DMS114 treated with DMSO at 0.1 percent for 48 hours (cell line): ENCODE measurements at regions not wholly inside any gene's neighbourhood (a gene's known extent, or its start where the extent isn't known, plus 50 kb on each side); places are given as distances from the start of the nearest gene placed in this dataset.
A peak's percentile ranks its signal among the peaks of the same experiment; 100 is the strongest.
"Not testable (repeated sequence)": the region's sequence is repeated elsewhere in the genome, so short reads cannot be mapped to it uniquely, and the experiment has no call there.

Source experiments
- DNase-seq: peaks from one replicate; lab custom pipeline; 2025; ENCODE audit not compliant: unreplicated experiment; lab: John Stamatoyannopoulos, UW

- no peak for DNase-seq
Observed at GRCh38 chr10:123375097-123375496, 220.9 kb downstream of the BUB3 start.

DNA sequence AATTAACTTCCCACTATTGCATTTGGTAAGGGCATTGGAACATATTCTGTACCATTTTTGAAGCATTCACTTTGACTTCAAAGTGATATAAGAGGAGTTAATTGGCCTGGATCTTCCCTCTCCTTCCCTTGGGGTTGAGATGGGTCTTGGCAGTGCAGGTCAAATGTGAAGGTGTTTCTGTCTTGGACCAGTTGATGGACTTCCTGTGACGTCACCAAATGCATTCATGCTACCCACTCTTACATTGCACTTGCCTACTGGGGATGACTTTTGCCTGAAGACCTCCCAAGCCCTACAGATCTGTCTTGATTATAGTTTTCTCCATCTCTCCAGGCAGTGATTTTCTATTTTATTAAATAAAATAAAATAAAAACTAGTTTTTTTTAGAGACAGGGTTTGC, 221.5 kb downstream of the BUB3 start:
- DNase-seq: no peak

DNA sequence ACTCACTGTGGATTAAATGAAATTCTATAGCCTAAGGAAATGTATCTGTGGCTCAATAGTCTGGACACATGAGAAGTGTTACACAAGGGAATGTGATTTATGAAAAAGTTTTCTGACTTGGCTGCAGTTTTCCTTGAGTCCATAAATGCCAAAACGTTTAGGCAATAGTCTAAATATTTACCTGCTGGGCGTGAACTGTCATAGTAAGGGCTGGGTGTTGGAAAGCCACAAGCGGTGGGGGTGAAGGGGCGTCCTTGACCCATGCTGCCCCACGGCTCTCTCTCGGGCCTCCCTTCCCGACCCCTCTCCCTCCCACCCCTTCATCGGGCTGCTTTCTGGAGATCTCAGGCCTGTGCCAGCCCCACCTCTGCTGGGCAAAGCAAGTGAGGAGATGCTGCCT, 223.7 kb downstream of the BUB3 start:
- no peak for DNase-seq

DNA sequence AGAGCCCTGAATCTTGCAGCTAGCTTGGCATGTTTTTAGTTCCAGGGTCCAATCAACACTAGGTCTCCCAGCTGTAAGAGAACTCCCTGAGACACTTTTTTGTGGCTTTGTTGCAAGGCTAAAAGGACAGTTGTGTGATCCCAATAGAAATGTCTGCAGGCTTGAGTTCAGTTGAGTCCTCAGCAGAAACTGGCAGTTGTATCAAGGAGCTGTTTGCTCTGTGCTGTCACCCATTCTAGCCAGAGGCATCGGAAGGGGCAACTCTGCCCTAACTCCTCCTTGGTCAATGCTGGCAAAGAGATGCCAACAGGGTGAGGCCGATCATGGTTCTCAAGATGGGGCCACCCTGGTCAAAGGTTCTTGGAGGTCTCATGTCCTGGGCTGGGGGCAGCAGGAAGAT, 224.1 kb downstream of the BUB3 start:
- DNase-seq: no peak

DNA sequence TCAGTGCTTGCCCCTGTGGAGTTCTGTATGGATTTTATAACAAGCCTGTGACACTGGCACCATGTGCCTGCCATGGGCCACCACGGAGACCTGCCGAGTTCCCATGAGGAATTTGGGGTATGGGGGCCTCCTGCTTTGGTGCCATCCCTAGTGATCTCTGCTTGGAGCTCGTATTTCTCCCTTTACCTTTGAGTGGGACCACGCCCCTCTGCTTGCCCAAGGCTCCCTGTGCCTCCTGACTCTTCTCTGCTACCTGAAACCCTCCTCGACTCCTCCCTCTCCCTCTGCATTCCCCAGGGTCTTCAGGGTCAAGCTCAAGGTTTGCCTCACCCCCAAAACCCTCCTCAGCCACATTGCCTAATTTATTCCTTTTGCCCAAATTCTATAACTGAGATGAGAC, 225.0 kb downstream of the BUB3 start:
- DNase-seq: no peak

DNA sequence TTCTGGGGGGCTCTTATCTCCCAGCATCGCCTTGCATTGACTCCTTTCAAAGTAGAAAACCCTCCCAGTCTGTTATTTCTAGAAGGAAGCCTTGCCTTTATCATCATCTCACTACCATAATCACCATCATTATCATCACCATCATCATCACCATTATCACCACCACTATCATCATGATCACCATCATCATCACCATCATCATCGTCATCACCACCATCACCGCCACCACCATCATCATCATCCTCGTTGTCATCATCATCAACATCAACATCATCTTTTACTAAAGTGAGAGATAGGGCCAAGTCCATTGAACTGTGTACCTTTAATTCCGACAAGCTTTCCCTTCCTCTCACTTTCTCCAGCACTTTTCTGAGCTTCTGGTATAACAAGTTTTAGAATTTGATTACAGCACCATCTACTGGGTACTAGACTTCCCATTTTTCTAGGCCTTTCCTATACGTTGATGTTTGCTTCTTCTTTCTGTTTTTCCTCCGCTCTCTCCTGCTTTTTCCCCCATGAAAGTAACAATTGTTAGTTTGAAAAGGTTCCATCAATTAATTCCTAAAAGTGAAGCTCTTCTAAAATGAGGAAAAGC, 226.4 kb downstream of the BUB3 start:
- peak; percentile 76 for DNase-seq

DNA sequence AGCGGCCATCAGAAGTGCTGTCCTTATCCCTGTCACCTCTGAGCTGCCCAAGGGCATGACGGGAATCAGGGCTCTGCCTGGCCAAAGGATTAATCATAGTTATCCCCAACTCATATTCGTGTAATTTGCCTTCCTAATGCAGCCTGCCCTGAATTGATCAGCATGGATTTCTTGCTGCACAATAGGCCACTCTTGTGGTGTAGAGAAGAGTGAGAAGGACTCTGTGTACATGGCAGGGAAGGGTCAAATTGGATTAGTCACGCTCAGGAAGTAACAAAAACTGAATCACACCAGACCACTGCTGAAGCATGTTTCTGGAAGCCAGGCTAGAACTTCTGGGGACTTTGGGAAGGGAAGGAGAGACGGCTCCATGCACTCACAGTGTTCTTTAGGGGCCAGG, 227.0 kb downstream of the BUB3 start:
- no peak for DNase-seq

- DNase-seq: no peak
Observed at GRCh38 chr10:123382491-123382890, 228.3 kb downstream of the BUB3 start.

DNA sequence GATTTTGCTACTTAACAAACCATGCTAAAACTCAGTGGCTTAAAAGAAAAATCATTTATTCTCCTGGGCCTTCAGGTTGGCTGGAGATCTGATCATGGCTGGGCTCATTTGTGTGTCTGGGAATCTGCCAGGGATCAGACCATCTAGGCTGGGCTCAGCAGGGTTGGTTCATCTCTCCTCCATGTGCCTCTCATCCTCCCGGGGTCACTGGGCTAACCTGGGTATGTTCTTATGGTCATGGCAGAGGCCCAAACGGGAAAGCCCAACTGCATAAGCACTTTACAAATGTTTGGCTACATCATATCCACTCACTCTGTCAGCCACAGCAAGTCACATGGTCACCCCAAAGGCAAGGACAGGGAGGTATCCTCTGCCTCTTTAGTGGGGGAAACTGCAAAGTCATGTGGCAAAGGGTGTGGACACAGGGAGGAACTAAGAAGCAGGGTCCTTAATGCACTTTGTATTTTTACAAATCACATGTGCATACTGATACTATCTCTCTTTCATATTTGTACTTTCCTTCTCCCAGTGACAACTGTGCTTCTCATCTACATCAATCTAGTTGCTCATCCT, 231.4 kb downstream of the BUB3 start:
- no peak for DNase-seq

DNA sequence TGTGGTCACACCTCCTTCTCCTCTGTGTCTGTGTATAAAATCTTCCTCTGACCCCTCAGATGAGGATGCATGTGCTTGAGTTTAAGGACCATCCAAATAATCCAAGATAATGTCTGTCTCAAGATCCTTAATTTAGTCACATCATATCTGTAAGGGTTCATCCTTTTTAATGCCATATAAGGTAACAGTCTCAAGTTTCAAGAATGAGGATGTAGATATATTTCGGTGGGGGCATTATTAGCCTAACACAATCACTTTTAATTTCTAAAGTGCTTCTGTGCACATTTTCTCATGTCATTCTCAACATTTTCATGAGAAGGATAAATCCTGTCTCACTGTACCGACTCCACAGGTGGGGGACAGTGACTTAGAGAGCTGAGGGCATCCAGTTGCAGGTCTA, 235.3 kb downstream of the BUB3 start:
- no peak for DNase-seq

DNA sequence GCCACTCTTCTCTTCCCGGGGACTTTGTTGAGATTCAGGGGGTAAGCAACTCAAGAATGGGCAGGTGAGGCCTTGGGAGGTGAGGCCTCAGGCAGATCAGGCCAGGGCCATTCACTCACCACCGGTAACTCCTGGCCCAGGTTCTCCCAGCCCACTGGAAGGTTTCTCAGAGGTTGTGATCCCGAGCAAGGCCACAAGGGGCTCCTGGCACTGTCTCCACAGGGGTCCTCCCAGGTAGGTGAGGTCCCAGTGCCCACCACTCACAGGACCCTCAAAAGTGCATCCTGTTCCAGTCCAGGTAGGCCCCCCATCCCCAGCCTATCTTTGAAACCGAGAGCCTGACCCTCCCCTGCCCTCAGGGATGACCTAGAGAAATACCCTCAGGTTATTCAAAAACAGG, 236.1 kb downstream of the BUB3 start:
- DNase-seq: no peak

GRCh38 chr10:123390874-123391273, 236.7 kb downstream of the BUB3 start:
- no peak for DNase-seq

DNA sequence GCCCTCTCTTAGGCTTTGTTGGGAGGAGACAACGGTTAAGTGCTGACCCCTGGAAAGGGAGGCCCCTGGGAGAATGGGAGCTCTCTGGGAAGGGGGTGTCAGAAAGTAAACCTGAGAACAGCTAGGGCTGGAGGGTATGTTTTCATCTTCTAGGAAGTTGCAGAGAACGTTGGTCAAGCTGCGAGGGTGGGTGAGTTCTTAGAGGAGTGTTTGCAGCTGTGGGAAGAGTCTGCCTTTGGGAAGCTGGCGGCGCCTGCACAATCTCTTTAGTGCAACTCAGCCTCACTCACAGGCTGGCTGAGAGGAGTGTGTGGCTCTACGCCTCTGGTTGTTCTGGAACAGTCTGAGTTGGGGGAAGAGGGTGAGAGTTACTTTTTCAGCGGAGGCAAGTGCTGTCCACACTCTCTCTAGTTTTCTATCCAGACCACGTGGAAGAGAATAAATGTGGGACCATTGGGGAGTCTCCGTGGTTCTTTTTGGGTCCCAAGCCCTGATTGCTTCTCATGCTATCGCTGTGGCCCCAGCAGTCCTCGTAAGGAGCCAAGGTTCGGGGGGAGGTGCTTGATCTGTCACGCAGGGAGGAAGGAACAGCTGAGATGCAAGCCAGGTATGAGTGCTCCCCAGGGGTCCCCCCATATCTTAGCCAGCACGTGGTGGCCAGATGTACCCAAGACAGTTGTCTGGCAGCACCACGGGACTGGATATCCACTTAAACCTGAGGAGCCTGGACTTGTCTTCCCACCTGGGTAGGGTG, 237.2 kb downstream of the BUB3 start:
- DNase-seq: no peak

DNA sequence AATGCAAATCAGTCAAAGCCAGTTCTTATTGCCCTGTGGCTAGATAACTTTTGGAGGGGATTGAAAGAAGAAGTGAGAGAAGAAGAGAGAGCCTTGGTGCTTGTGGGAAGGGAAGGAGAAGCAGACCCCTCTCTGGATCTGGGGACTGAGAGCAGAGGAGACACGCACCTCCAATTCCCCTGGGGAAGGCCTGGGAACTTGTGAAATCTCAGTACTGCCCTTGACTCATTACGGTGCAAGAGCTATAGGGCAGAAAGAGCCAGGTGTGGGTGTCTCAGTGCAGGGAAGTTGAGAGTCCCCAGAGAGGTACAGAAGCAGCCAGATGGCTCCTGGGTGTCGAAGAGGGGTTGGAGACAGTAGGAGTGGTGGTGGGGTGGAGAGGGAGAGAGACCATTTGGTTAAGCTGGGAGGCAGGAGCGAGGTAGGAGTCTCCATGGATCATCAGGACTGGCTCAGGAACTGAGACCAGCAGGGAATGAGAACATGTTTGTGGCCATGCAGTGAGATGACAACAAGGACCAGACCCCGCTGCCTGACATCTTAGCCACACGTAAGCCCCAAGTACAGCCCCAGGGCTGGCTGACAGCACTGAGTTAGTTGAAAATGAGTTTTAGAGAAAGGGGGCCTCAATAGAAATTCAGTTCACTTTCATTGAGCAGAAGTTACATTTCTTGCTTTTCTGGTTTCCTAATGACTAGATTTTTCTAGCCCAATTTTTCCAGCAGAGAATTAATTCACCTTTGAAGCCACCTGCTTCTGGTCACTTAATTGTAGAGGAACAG, 238.2 kb downstream of the BUB3 start:
- DNase-seq: no peak

DNA sequence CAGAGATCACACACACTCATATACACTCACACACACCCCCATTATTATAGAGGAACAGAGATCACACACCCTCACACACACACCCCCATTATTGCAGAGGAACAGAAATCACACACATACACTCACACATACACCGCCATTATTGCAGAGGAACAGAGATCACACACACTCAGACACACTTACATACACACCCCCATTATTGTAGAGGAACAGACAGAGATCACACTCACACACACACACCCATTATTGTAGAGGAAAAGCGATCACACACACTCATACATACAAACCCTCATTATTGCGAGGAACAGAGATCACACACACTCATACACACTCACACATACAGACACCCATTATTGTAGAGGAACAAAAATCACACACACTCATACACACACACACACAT, 239.0 kb downstream of the BUB3 start:
- DNase-seq: no peak

GRCh38 chr10:123394382-123394781, 240.2 kb downstream of the BUB3 start:
- DNase-seq: no peak

DNA sequence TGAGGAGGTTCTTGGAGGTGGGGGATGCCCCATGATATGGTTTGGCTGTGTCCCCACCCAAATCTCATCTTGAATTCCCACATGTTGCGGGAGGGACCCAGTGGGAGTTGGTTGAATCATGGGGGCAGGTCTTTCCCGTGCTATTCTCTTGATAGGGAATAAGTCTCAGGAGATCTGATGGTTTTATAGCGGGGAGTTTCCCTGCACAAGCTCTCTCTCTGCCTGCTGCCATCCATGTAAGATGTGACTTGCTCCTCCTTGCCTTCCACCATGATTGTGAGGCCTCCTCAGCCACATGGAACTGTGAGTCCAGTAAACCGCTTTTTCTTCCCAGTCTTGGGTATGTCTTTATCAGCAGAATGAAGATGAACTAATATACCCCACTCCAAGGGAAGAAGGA, 241.0 kb downstream of the BUB3 start:
- DNase-seq: not testable (repeated sequence)

- no peak for DNase-seq
Observed at GRCh38 chr10:123395906-123396305, 241.7 kb downstream of the BUB3 start.

DNA sequence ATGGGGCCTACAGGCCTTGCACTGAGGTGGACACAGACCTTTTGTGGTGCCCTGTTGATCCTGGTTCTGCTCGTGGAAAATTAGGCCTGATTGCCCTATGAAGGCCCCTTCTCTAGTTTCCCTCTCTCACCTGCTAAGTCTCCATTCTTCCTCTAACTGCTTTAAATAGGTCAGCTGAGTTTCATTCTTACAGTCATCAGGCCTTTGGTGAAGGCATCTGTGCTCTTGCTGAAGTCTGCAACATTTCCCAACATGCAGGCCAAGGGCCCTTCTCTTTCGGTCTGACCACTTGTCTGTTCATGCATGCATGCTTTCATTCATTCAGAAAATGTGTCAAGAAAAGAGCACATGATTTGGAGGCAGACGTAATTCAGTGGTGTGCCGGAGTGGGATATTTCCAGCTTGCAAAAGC, 244.0 kb downstream of the BUB3 start:
- no peak for DNase-seq

- DNase-seq: no peak
Observed at GRCh38 chr10:123398756-123399155, 244.6 kb downstream of the BUB3 start.

DNA sequence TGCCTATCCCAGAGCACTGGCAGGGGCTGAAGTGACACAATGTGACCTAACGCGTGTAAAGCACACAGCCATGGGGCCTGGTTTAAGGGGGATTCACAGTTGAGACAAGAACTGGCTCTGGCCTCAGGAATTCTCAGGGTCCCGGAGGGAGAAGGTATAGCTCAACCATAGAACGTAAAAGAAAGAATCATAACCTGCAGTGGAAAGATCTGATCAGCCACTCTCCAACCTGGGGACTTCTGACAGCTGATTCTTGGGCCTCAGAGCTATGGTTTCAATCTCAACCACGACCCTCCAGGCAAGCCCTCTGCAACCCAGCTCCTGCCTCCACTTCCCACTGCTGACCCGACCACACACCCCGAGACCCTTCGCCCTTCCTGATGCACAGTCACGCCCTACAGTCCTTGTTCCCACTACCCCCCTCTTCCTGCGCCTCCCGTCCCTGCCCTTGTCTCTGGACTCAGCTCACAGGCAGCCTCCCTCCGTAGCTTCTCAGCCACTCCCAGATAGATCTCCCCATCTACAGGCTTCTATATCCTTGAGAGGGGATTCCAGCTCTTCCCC, 245.2 kb downstream of the BUB3 start:
- no peak for DNase-seq

- no peak for DNase-seq
Observed at GRCh38 chr10:123402021-123402420, 247.8 kb downstream of the BUB3 start.
